ENCODE measurements at regions not wholly inside any gene's neighbourhood (a gene's known extent, or its start where the extent isn't known, plus 50 kb on each side); places are given as distances from the start of the nearest gene placed in this dataset.

DNA sequence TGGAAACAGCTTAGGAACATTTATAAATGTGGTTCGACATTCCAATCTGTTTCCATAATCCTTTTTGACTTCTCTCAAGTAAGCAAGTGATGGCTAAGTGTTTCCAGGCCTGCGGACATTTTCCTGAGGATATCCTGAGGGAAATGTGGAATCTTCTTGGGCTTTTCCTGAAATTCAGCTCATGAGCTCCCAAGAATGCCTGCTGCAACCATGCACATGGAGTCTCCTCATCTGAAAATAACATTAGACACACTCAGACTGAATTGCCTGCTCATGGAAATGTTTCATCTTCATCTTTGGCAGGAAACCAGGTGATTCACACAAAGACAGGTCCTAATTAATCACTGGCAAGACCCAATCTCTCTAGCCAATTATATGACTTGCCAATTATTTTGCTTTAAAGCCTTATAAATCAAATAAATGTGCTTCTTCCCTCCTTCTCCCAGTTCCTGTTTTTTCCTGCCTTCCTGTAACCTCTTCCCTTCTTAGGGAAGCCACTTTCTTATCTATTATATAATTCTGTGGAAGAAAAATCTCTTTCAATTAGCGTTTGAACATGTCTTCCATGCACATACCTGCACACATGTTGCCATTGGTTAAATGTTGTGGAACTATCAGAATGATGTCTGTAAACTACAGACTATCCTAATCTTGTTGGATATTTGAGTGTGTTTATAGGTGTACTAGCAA, 104.6 kb upstream of the MXRA5 start:
- H3K9ac ChIP-seq (ENCODE audit: low read depth in 1 of 2, low read length in 2 of 2) = no peak overlapping the region
- H3K27ac ChIP-seq (ENCODE audit: low read depth in 1 of 2, low read length in 2 of 2) = no peak overlapping the region
- TF ChIP-seq EGR1 (IDR thresholded peaks at IDR 0.05; ENCODE audit: low read depth in 2 of 2) = no peak
- TF ChIP-seq, protein P1, sequence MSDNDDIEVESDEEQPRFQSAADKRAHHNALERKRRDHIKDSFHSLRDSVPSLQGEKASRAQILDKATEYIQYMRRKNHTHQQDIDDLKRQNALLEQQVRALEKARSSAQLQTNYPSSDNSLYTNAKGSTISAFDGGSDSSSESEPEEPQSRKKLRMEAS (IDR thresholded peaks at IDR 0.05) = no peak
- no peak for TF ChIP-seq FOXA1 (IDR thresholded peaks at IDR 0.05)
- TF ChIP-seq ZBTB33 (IDR thresholded peaks at IDR 0.05) = no peak
- TF ChIP-seq RXRA (IDR thresholded peaks at IDR 0.05) = no peak
- no peak for TF ChIP-seq JUND (IDR thresholded peaks at IDR 0.05)
- no peak for TF ChIP-seq YY1 (IDR thresholded peaks at IDR 0.05)
- TF ChIP-seq NR2F2 (IDR thresholded peaks at IDR 0.05) = no peak
- no peak for TF ChIP-seq HNF4G (IDR thresholded peaks at IDR 0.05)
- no peak for TF ChIP-seq RAD21 (IDR thresholded peaks at IDR 0.05)
- no peaks in the 10 kb centered on the region for H3K36me3 ChIP-seq (ENCODE audit: control insufficient read depth in 4 of 4, insufficient read depth in 3 of 4, low read depth in 1 of 4, low read length in 3 of 4)
- no peak for DNase-seq (ENCODE audit: low spot score)
- 54% methylated on average over 3 of the region's 3 CpGs for WGBS
- H3K4me1 ChIP-seq (ENCODE audit: control insufficient read depth in 4 of 4, insufficient read depth in 4 of 4, low read length in 3 of 4) = no peaks in the 10 kb centered on the region
- H3K4me3 ChIP-seq (ENCODE audit: low read depth in 1 of 3, low read length in 3 of 3) = no peak overlapping the region
- no peaks in the 10 kb centered on the region for H3K9me3 ChIP-seq (ENCODE audit: control insufficient read depth in 4 of 4, low read length in 3 of 4)
- no peaks in the 10 kb centered on the region for H3K27me3 ChIP-seq (ENCODE audit: control insufficient read depth in 4 of 4, insufficient read depth in 4 of 4, low read length in 3 of 4)

GRCh38 chrX:3449287-3449686, 102.8 kb upstream of the MXRA5 start:
- TF ChIP-seq CTCF (IDR thresholded peaks at IDR 0.05; ENCODE audit: low read depth, low read length, missing input control) = no peak
- no peak for TF ChIP-seq HNF4A (conservative IDR thresholded peaks at IDR 0.05)
- TF ChIP-seq TAF1 (conservative IDR thresholded peaks at IDR 0.05) = no peak
- Histone ChIP-seq H3K27ac (ENCODE audit: low read depth in 1 of 2, low read length in 2 of 2) (no peak overlapping the region), H3K9me3 (ENCODE audit: control insufficient read depth in 4 of 4, low read length in 3 of 4) (no peaks in the 10 kb centered on the region), H3K27me3 (ENCODE audit: control insufficient read depth in 4 of 4, insufficient read depth in 4 of 4, low read length in 3 of 4) (no peaks in the 10 kb centered on the region), H3K36me3 (ENCODE audit: control insufficient read depth in 4 of 4, insufficient read depth in 3 of 4, low read depth in 1 of 4, low read length in 3 of 4) (no peaks in the 10 kb centered on the region), H3K4me3 (ENCODE audit: low read depth in 1 of 3, low read length in 3 of 3) (no peak overlapping the region), H3K9ac (ENCODE audit: low read depth in 1 of 2, low read length in 2 of 2) (no peak overlapping the region), H3K4me1 (ENCODE audit: control insufficient read depth in 4 of 4, insufficient read depth in 4 of 4, low read length in 3 of 4) (no peaks in the 10 kb centered on the region)
- DNase-seq (ENCODE audit: low spot score) = no peak
- 68% methylated on average over 4 of the region's 4 CpGs for WGBS

- no peaks in the 10 kb centered on the region for H3K36me3 ChIP-seq (ENCODE audit: control insufficient read depth in 4 of 4, insufficient read depth in 3 of 4, low read depth in 1 of 4, low read length in 3 of 4)
- DNase-seq (ENCODE audit: low spot score) = no peak
- no peak overlapping the region for H3K9ac ChIP-seq (ENCODE audit: low read depth in 1 of 2, low read length in 2 of 2)
- H3K27me3 ChIP-seq (ENCODE audit: control insufficient read depth in 4 of 4, insufficient read depth in 4 of 4, low read length in 3 of 4) = no peaks in the 10 kb centered on the region
- no peak overlapping the region for H3K27ac ChIP-seq (ENCODE audit: low read depth in 1 of 2, low read length in 2 of 2)
- H3K4me1 ChIP-seq (ENCODE audit: control insufficient read depth in 4 of 4, insufficient read depth in 4 of 4, low read length in 3 of 4) = no peaks in the 10 kb centered on the region
- 58% methylated on average over 4 of the region's 4 CpGs for WGBS
- no peak for TF ChIP-seq FOXA1 (IDR thresholded peaks at IDR 0.05)
- no peak overlapping the region for H3K4me3 ChIP-seq (ENCODE audit: low read depth in 1 of 3, low read length in 3 of 3)
- no peaks in the 10 kb centered on the region for H3K9me3 ChIP-seq (ENCODE audit: control insufficient read depth in 4 of 4, low read length in 3 of 4)
Measured at GRCh38 chrX:3448563-3448962, 102.1 kb upstream of the MXRA5 start.

Measured in liver (tissue), 8 donors.